ENCODE measurements at regions not wholly inside any gene's neighbourhood (a gene's known extent, or its start where the extent isn't known, plus 50 kb on each side); places are given as distances from the start of the nearest gene placed in this dataset.

DNA sequence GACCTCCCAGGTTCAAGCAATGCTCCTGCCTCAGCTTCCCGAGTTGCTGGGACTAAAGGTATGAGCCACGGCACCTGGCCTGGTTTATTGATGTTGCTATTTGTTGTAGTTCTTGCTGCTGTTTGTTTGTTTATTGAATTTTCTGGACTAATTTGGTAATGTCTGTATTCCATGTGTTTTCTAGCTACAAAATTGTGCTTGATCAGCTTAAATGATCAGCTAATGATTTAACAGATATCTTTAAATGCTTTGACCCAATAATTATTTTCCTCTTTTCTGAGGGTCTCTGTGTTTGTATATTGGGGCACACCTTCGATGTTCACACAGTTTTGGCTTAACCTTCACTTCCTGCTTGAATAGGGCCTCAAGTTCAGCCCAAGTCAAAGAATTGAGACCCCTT lies 488.1 kb upstream of the HTR2C start:
- TF ChIP-seq, protein P1, sequence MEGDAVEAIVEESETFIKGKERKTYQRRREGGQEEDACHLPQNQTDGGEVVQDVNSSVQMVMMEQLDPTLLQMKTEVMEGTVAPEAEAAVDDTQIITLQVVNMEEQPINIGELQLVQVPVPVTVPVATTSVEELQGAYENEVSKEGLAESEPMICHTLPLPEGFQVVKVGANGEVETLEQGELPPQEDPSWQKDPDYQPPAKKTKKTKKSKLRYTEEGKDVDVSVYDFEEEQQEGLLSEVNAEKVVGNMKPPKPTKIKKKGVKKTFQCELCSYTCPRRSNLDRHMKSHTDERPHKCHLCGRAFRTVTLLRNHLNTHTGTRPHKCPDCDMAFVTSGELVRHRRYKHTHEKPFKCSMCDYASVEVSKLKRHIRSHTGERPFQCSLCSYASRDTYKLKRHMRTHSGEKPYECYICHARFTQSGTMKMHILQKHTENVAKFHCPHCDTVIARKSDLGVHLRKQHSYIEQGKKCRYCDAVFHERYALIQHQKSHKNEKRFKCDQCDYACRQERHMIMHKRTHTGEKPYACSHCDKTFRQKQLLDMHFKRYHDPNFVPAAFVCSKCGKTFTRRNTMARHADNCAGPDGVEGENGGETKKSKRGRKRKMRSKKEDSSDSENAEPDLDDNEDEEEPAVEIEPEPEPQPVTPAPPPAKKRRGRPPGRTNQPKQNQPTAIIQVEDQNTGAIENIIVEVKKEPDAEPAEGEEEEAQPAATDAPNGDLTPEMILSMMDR (conservative IDR thresholded peaks at IDR 0.05; ENCODE audit: low read length), result no peak
- TF ChIP-seq EZH2phosphoT487 (IDR thresholded peaks at IDR 0.05; ENCODE audit: borderline replicate concordance), result no peak
